Neural cell (in vitro differentiated cells): ENCODE measurements at regions not wholly inside any gene's neighbourhood (a gene's known extent, or its start where the extent isn't known, plus 50 kb on each side); places are given as distances from the start of the nearest gene placed in this dataset.

Source experiments
- H2AFZ ChIP-seq: fragments of 200-600, 300-800 bp; sonication (generic), shearing (Covaris generic); 2 replicates; pipeline ENCODE4 v1.6.0; 2014; ENCODE audit warnings: low read depth, mild to moderate bottlenecking, antibody characterized with exemption, low read length, moderate library complexity
- H3F3A ChIP-seq: fragments of 200-600 bp; shearing (Covaris generic); 2 replicates; pipeline ENCODE4 v1.6.1; 2016; ENCODE audit warnings: mild to moderate bottlenecking, moderate library complexity, mixed read lengths, antibody characterized with exemption, low read length; ENCODE audit not compliant: insufficient read depth, poor library complexity, severe bottlenecking
- H3K27ac ChIP-seq: fragments of 200-600, 300-800 bp; sonication (generic), shearing (Covaris generic); 2 replicates; pipeline ENCODE4 v1.5.1; 2014; ENCODE audit warnings: mild to moderate bottlenecking, low read length, moderate library complexity
- H3K27me3 ChIP-seq: fragments of 300-800, 200-600 bp; sonication (generic), shearing (Covaris generic); 2 replicates; pipeline ENCODE4 v1.6.0; 2014; ENCODE audit warnings: mild to moderate bottlenecking, low read depth, low read length, moderate library complexity; ENCODE audit not compliant: insufficient read depth
- H3K36me3 ChIP-seq: fragments of 300-800, 200-600 bp; sonication (generic), shearing (Covaris generic); 2 replicates; pipeline ENCODE4 v1.5.1; 2014; ENCODE audit warnings: mild to moderate bottlenecking, antibody characterized with exemption, low read length, moderate library complexity; ENCODE audit not compliant: insufficient read depth
- H3K4me2 ChIP-seq: fragments of 300-800, 200-600 bp; sonication (generic), shearing (Covaris generic); 2 replicates; pipeline ENCODE4 v1.6.0; 2014; ENCODE audit warnings: mild to moderate bottlenecking, low read length
- H3K4me3 ChIP-seq: fragments of 300-800, 200-600 bp; sonication (generic), shearing (Covaris generic); 2 replicates; pipeline ENCODE4 v1.5.1; 2014; ENCODE audit warnings: mild to moderate bottlenecking, low read length, moderate library complexity
- H3K79me2 ChIP-seq: fragments of 200-600 bp; shearing (Covaris generic); replicated peaks from 2 replicates; pipeline ENCODE4 v1.6.0; 2014; ENCODE audit warnings: mild to moderate bottlenecking, low read length, moderate library complexity; ENCODE audit not compliant: insufficient read depth
- H3K9ac ChIP-seq: fragments of 300-800, 200-600 bp; sonication (generic), shearing (Covaris generic); 2 replicates; pipeline ENCODE4 v1.6.1; 2016; ENCODE audit warnings: mild to moderate bottlenecking, low read length, mixed read lengths
- H3K9me2 ChIP-seq: fragments of 200-600 bp; shearing (Covaris generic); 2 replicates; pipeline ENCODE4 v1.6.1; 2016; ENCODE audit warnings: mild to moderate bottlenecking, low read length, mixed read lengths; ENCODE audit not compliant: insufficient read depth
- H3K9me3 ChIP-seq: fragments of 200-600, 300-800 bp; sonication (generic), shearing (Covaris generic); 2 replicates; pipeline ENCODE4 v1.6.1; 2016; ENCODE audit warnings: mild to moderate bottlenecking, mixed run types, low read length, moderate library complexity, mixed read lengths
- H4K20me1 ChIP-seq: fragments of 200-600 bp; shearing (Covaris generic); 2 replicates; pipeline ENCODE4 v1.6.1; 2016; ENCODE audit warnings: mild to moderate bottlenecking, mixed run types; ENCODE audit not compliant: insufficient read depth
- EP300 ChIP-seq: fragments of 450-650 bp; conservative IDR thresholded peaks from 2 replicates; pipeline ENCODE4 v1.6.1; 2014; ENCODE audit warnings: antibody characterized with exemption, mild to moderate bottlenecking, moderate library complexity; ENCODE audit not compliant: poor library complexity, severe bottlenecking
- EZH2 ChIP-seq: fragments of 200-600, 300-800 bp; shearing (Covaris generic), sonication (generic); IDR thresholded peaks from 2 replicates; pipeline ENCODE4 v1.6.1; 2014; ENCODE audit warnings: antibody characterized with exemption, low read length, borderline replicate concordance, mild to moderate bottlenecking; ENCODE audit not compliant: insufficient read depth, poor library complexity, severe bottlenecking
- MXI1 ChIP-seq: fragments of 450-650 bp; conservative IDR thresholded peaks from 2 replicates; pipeline ENCODE4 v1.6.1; 2014; ENCODE audit warnings: antibody characterized with exemption, mild to moderate bottlenecking; ENCODE audit not compliant: poor library complexity, severe bottlenecking
- POLR2AphosphoS5 ChIP-seq: IDR thresholded peaks from 2 replicates; pipeline ENCODE4 v1.6.1; 2012
- RAD21 ChIP-seq: fragments of 450-650 bp; conservative IDR thresholded peaks from 2 replicates; pipeline ENCODE4 v1.6.1; 2014; ENCODE audit warnings: antibody characterized with exemption, mild to moderate bottlenecking, moderate library complexity
- SMC3 ChIP-seq: fragments of 450-650 bp; conservative IDR thresholded peaks from 2 replicates; pipeline ENCODE4 v1.6.1; 2014; ENCODE audit warnings: antibody characterized with exemption, mild to moderate bottlenecking, moderate library complexity; ENCODE audit not compliant: poor library complexity
- TAF1 ChIP-seq: IDR thresholded peaks from 2 replicates; pipeline ENCODE4 v1.6.1; 2012; ENCODE audit warnings: low read depth
- TF ChIP-seq, protein P1 (sequence below): IDR thresholded peaks from 2 replicates; pipeline ENCODE4 v1.6.1; 2012; ENCODE audit warnings: borderline replicate concordance
- TF ChIP-seq, protein P2 (sequence below): fragments of 450-650 bp; IDR thresholded peaks from 2 replicates; pipeline ENCODE4 v1.5.1; 2014; ENCODE audit warnings: antibody characterized with exemption, mild to moderate bottlenecking, moderate library complexity; ENCODE audit not compliant: poor library complexity, severe bottlenecking

DNA sequence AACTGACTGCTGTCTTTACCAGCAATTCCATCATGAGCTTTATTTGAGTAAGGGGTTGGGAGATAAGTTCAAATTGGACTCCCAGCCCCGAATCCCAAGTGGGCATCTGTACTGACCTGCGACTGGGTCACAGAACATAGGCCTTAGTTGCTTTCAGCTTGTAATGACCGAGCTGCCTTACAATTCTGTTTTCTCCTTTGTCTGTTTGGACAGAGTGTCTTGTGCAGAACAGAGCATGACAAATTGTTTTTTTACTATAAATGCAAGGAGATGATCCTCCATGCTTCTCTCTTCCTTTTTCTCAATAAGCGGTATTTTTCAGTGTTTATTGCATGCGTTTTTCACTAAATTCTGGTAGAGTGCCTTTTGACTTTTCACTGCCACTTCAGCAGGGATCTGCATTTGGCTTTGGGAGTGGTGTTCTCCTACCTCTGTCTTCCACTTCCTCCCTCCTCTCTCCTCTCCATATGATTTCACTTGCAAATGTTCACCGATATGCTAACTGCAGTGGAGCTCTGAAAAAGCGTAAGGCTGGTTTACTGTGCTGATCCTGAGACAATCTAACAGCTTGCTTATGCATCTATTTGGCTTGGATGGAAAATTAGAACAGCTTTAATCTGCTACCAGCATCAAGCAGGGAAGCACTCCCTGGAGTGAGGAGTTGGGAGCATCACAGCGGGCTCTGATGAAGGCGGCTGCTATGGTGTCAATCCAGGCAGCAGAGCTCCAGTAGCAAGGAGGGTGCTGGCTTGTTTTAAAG is 158.8 kb upstream of the SMIM21 start:
- no peak overlapping the region for H2AFZ ChIP-seq

DNA sequence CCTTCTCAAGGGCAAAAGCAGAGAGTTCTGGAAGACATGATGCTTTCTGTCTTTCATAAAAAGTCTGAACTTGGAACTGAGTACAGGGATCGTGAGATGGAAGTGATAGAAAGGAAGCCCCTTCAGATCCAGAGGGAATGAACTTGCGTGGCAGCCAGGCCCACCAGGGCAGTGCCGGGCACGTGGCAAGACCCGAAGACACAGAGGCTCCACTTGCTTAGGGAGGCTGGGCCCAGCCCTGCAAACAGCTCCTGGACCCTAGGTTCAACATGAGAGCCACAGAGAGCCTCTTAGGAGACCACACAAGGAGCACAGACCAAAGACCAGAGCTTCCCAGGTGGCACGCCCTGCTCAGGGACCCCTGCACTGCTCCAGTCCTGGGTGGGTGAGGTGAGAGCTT is 155.4 kb upstream of the SMIM21 start:
- no peak overlapping the region for H3K4me2 ChIP-seq
- no peaks in the 10 kb centered on the region for H3F3A ChIP-seq
- no peaks in the 10 kb centered on the region for H3K27me3 ChIP-seq
- H3K9ac ChIP-seq, result no peak overlapping the region
- H3K9me2 ChIP-seq, result no peaks in the 10 kb centered on the region
- H2AFZ ChIP-seq, result no peak overlapping the region
- no peaks in the 10 kb centered on the region for H3K36me3 ChIP-seq
- no peaks in the 10 kb centered on the region for H3K79me2 ChIP-seq
- H3K4me3 ChIP-seq, result no peak overlapping the region
- no peak overlapping the region for H3K27ac ChIP-seq
- no peaks in the 10 kb centered on the region for H4K20me1 ChIP-seq
- H3K9me3 ChIP-seq, result no peaks in the 10 kb centered on the region
- TF ChIP-seq RAD21, result no peak
- no peak for TF ChIP-seq POLR2AphosphoS5
- no peak for TF ChIP-seq EZH2
- no peak for TF ChIP-seq MXI1
- no peak for TF ChIP-seq SMC3
- TF ChIP-seq EP300, result no peak
- TF ChIP-seq, protein P1, sequence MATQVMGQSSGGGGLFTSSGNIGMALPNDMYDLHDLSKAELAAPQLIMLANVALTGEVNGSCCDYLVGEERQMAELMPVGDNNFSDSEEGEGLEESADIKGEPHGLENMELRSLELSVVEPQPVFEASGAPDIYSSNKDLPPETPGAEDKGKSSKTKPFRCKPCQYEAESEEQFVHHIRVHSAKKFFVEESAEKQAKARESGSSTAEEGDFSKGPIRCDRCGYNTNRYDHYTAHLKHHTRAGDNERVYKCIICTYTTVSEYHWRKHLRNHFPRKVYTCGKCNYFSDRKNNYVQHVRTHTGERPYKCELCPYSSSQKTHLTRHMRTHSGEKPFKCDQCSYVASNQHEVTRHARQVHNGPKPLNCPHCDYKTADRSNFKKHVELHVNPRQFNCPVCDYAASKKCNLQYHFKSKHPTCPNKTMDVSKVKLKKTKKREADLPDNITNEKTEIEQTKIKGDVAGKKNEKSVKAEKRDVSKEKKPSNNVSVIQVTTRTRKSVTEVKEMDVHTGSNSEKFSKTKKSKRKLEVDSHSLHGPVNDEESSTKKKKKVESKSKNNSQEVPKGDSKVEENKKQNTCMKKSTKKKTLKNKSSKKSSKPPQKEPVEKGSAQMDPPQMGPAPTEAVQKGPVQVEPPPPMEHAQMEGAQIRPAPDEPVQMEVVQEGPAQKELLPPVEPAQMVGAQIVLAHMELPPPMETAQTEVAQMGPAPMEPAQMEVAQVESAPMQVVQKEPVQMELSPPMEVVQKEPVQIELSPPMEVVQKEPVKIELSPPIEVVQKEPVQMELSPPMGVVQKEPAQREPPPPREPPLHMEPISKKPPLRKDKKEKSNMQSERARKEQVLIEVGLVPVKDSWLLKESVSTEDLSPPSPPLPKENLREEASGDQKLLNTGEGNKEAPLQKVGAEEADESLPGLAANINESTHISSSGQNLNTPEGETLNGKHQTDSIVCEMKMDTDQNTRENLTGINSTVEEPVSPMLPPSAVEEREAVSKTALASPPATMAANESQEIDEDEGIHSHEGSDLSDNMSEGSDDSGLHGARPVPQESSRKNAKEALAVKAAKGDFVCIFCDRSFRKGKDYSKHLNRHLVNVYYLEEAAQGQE, result no peak
- TF ChIP-seq, protein P2, sequence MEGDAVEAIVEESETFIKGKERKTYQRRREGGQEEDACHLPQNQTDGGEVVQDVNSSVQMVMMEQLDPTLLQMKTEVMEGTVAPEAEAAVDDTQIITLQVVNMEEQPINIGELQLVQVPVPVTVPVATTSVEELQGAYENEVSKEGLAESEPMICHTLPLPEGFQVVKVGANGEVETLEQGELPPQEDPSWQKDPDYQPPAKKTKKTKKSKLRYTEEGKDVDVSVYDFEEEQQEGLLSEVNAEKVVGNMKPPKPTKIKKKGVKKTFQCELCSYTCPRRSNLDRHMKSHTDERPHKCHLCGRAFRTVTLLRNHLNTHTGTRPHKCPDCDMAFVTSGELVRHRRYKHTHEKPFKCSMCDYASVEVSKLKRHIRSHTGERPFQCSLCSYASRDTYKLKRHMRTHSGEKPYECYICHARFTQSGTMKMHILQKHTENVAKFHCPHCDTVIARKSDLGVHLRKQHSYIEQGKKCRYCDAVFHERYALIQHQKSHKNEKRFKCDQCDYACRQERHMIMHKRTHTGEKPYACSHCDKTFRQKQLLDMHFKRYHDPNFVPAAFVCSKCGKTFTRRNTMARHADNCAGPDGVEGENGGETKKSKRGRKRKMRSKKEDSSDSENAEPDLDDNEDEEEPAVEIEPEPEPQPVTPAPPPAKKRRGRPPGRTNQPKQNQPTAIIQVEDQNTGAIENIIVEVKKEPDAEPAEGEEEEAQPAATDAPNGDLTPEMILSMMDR, result no peak
- no peak for TF ChIP-seq TAF1

More for the DNA sequence above, 158.8 kb upstream of the SMIM21 start:
- TF ChIP-seq EZH2 (no peak), TAF1 (no peak), RAD21 (no peak), POLR2AphosphoS5 (no peak), MXI1 (no peak), SMC3 (peak; percentile 19), EP300 (no peak)
- TF ChIP-seq, protein P1, result peak; percentile 30
- TF ChIP-seq, protein P2, result no peak
- Histone ChIP-seq H3K4me3 (peak overlapping the region; percentile 14), H4K20me1 (no peaks in the 10 kb centered on the region), H3K79me2 (no peaks in the 10 kb centered on the region), H3K9ac (no peak overlapping the region), H3K27ac (no peak overlapping the region), H3F3A (no peaks in the 10 kb centered on the region), H3K27me3 (no peaks in the 10 kb centered on the region), H3K9me2 (no peaks in the 10 kb centered on the region), H3K9me3 (no peaks in the 10 kb centered on the region), H3K4me2 (no peak overlapping the region), H3K36me3 (no peaks in the 10 kb centered on the region)
